ENCODE measurements at regions not wholly inside any gene's neighbourhood (a gene's known extent, or its start where the extent isn't known, plus 50 kb on each side); places are given as distances from the start of the nearest gene placed in this dataset.
"Not testable (repeated sequence)": the region's sequence is repeated elsewhere in the genome, so short reads cannot be mapped to it uniquely, and the experiment has no call there.

- DNase-seq = no peak
These were observed 71.6 kb upstream of the SGIP1 start for GRCh38 chr1:66462313-66462712.

DNA sequence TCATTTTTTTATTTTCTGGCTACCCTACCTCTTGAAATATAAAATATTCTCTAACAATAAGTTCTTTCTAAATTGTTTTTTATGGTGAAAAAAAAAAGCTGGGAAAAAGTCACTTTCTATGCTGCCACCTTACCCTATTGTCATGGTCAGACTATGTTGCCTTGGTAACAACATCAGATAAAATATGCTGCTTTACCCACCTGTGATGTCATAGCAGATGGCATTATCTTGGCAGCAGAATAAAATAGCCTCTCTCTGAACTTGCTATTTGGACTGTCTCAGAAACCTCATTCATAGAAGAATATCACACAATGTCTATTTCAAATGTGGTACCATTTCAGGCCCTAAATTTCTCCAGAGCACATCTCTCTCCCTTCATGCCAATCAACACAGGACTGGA is 69.6 kb upstream of the SGIP1 start:
- no peak for DNase-seq

- DNase-seq = no peak
These were observed 69.2 kb upstream of the SGIP1 start for GRCh38 chr1:66464802-66465201.

DNA sequence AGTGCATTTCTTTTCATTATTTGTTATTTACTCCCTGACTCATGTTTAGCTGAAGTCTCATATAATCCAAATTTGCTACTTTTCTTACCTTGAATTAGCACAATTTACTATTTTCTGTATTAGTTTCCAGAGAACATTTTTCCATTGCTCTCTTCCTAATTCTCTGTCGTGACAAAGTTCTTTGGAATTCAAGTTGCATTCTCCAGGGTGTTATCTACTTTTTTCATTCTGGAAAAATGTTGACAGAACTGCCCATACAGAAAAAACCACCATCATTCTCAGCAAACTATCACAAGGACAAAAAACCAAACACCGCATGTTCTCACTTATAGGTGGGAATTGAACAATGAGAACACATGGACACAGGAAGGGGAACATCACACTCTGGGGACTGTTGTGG is 67.3 kb upstream of the SGIP1 start:
- DNase-seq = not testable (repeated sequence)

DNA sequence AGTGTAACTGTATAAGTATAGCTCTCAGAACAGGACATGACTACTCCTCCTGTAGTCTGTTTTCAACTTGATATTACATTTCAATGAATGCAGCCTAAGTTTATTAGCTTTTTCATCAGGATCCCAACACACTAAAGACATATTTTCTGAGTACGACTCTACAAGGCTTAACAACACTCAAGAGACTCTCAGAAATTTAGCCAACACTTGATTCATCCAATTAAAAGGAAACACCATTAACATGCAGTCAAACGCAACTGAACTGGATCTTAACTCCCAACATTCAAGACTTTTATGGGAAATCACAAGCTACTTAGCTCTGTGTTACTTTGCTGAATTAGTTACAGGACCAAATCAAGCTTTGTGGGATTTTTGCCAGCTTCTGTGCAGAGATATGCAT is 65.2 kb upstream of the SGIP1 start:
- DNase-seq = no peak

- no peak for DNase-seq
These were observed 58.0 kb upstream of the SGIP1 start for GRCh38 chr1:66475940-66476339.

- DNase-seq = no peak
These were observed 57.2 kb upstream of the SGIP1 start for GRCh38 chr1:66476774-66477173.

- no peak for DNase-seq
These were observed 55.8 kb upstream of the SGIP1 start for GRCh38 chr1:66478116-66478515.

DNA sequence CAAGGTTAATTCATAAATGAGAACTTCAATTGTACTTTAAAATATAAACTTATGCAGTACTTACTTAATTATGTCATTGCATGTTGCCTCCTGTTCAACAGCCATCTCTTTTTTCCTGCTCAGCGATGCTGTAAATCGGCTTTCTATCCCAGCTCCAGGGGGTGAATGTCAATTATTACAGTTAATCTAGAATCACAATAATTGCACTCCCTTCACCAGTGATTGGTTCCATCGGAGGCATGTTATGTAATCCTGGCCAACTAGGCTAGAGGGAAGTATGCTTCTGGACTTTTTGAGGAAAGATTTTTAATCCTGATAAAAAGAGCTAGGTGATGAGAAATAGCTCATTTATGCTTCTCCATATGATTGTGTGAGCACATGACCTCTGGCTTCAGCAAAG is 53.8 kb upstream of the SGIP1 start:
- no peak for DNase-seq

GRCh38 chr1:66481215-66481614 is 52.7 kb upstream of the SGIP1 start:
- DNase-seq = not testable (repeated sequence)

Data from activated CD4-positive, alpha-beta T cell treated with anti-CD3 and anti-CD28 coated beads for 48 hours (primary cell).